Tibial nerve (tissue), 4 donors: ENCODE measurements at regions not wholly inside any gene's neighbourhood (a gene's known extent, or its start where the extent isn't known, plus 50 kb on each side); places are given as distances from the start of the nearest gene placed in this dataset.

Experiments used
- DNase-seq, 2 donors: peaks; one replicate each; pipeline ENCODE4 v3.0.0-alpha.2; 2019; ENCODE audit warnings: low spot score in 2 of 2
- H3K27ac ChIP-seq, 4 donors: fragments of 200-600 bp; sonication (generic) in 3 of 4; one replicate each; pipeline ENCODE4 v1.5.1; 2017 to 2019; ENCODE audit warnings: mild to moderate bottlenecking in 1 of 4
- H3K27me3 ChIP-seq, 2 donors: fragments of 200-600 bp; sonication (generic) in 1 of 2; one replicate each; pipeline versions ENCODE4 v1.5.1 to v1.6.0; 2017 to 2019
- H3K36me3 ChIP-seq, 3 donors: fragments of 200-600 bp; sonication (generic); one replicate each; pipeline ENCODE4 v1.5.1; 2018 to 2019
- H3K4me1 ChIP-seq, 4 donors: fragments of 200-600 bp; sonication (generic) in 3 of 4; one replicate each; pipeline ENCODE4 v1.5.1; 2017 to 2019
- H3K4me3 ChIP-seq, 4 donors: fragments of 200-600 bp; sonication (generic) in 3 of 4; one replicate each; pipeline ENCODE4 v1.5.1; 2017 to 2019; ENCODE audit warnings: mild to moderate bottlenecking in 1 of 4, moderate library complexity in 1 of 4
- H3K9me3 ChIP-seq, 4 donors: fragments of 200-600 bp; sonication (generic) in 3 of 4; one replicate each; pipeline ENCODE4 v1.5.1; 2017 to 2019
- CTCF ChIP-seq, 5 experiments: fragments of 200-600 bp in 3 of 5; fragments of 450-650 bp in 2 of 5; sonication (generic) in 3 of 5; IDR thresholded peaks; one replicate each; pipeline ENCODE4 v1.5.1; 2016 to 2019; ENCODE audit warnings: antibody characterized with exemption in 5 of 5, mild to moderate bottlenecking in 3 of 5, moderate library complexity in 2 of 5
- EP300 ChIP-seq, 2 donors: sonication (generic); formaldehyde crosslinking; IDR thresholded peaks; one replicate each; pipeline ENCODE4 v1.6.1; 2017; ENCODE audit warnings: antibody characterized with exemption in 2 of 2, mild to moderate bottlenecking in 1 of 2
- POLR2A ChIP-seq, 2 donors: fragments of 450-650 bp; IDR thresholded peaks; one replicate each; pipeline ENCODE4 v1.6.1; 2017; ENCODE audit warnings: antibody characterized with exemption in 2 of 2, mild to moderate bottlenecking in 2 of 2, moderate library complexity in 2 of 2
- WGBS, 2 donors: methylation state at CpG; one replicate each; pipeline ENCODE4 v1.1.5; 2018; 5-methylcytosine and 5-hydroxymethylcytosine counted together

GRCh38 chr9:99383536-99383935, 161.5 kb downstream of the SEC61B start:
- Histone ChIP-seq H3K27ac (no peak overlapping the region), H3K4me3 (no peak overlapping the region), H3K4me1 (peaks cover 0 to 7% (median 0%) of the 10 kb centered on the region in 4 donors), H3K36me3 (no peaks in the 10 kb centered on the region), H3K9me3 (no peaks in the 10 kb centered on the region), H3K27me3 (no peaks in the 10 kb centered on the region)
- DNase-seq, result no peak
- no peak for TF ChIP-seq CTCF (IDR thresholded peaks at IDR 0.05)
- TF ChIP-seq EP300 (IDR thresholded peaks at IDR 0.05), result no peak
- TF ChIP-seq POLR2A (IDR thresholded peaks at IDR 0.05), result no peak
- WGBS, 2 donors, result 42 to 43% methylated on average over 2 of the region's 2 CpGs

GRCh38 chr9:99385215-99385614, 163.1 kb downstream of the SEC61B start:
- no peaks in the 10 kb centered on the region for H3K36me3 ChIP-seq
- TF ChIP-seq EP300 (IDR thresholded peaks at IDR 0.05) (no peak), POLR2A (IDR thresholded peaks at IDR 0.05) (no peak), CTCF (IDR thresholded peaks at IDR 0.05) (no peak)
- 93 to 96% methylated on average over 4 of the region's 4 CpGs for WGBS, 2 donors
- no peak for DNase-seq
- no peaks in the 10 kb centered on the region for H3K4me1 ChIP-seq
- no peaks in the 10 kb centered on the region for H3K27me3 ChIP-seq
- H3K27ac ChIP-seq, result no peak overlapping the region
- no peak overlapping the region for H3K4me3 ChIP-seq
- no peaks in the 10 kb centered on the region for H3K9me3 ChIP-seq

- Histone ChIP-seq H3K27me3 (no peaks in the 10 kb centered on the region), H3K27ac (no peak overlapping the region), H3K9me3 (no peaks in the 10 kb centered on the region), H3K4me1 (no peaks in the 10 kb centered on the region), H3K36me3 (no peaks in the 10 kb centered on the region), H3K4me3 (no peak overlapping the region)
- TF ChIP-seq POLR2A (IDR thresholded peaks at IDR 0.05), result no peak
- TF ChIP-seq CTCF (IDR thresholded peaks at IDR 0.05), result no peak
- WGBS, 2 donors, result 43 to 51% methylated on average over 5 of the region's 5 CpGs
- DNase-seq, result no peak
These were observed 163.8 kb downstream of the SEC61B start for GRCh38 chr9:99385814-99386279.

- no peak for DNase-seq
- H3K27me3 ChIP-seq, result no peaks in the 10 kb centered on the region
- no peak for TF ChIP-seq POLR2A (IDR thresholded peaks at IDR 0.05)
- no peak for TF ChIP-seq EP300 (IDR thresholded peaks at IDR 0.05)
- TF ChIP-seq CTCF (IDR thresholded peaks at IDR 0.05), result no peak
- H3K27ac ChIP-seq, result no peak overlapping the region
- WGBS, 2 donors, result 70 to 71% methylated on average over 2 of the region's 2 CpGs
- no peaks in the 10 kb centered on the region for H3K9me3 ChIP-seq
- no peak overlapping the region for H3K4me3 ChIP-seq
- H3K4me1 ChIP-seq, result no peaks in the 10 kb centered on the region
- H3K36me3 ChIP-seq, result no peaks in the 10 kb centered on the region
These were observed 165.3 kb downstream of the SEC61B start for GRCh38 chr9:99387431-99387830.

GRCh38 chr9:99389087-99390033, 167.3 kb downstream of the SEC61B start:
- Histone ChIP-seq H3K4me1 (no peaks in the 10 kb centered on the region), H3K9me3 (no peaks in the 10 kb centered on the region), H3K4me3 (no peak overlapping the region), H3K36me3 (no peaks in the 10 kb centered on the region), H3K27ac (no peak overlapping the region), H3K27me3 (no peaks in the 10 kb centered on the region)
- WGBS, 2 donors, result 83 to 89% methylated on average over 10 of the region's 10 CpGs
- no peak for TF ChIP-seq EP300 (IDR thresholded peaks at IDR 0.05)
- no peak for TF ChIP-seq POLR2A (IDR thresholded peaks at IDR 0.05)
- no peak for TF ChIP-seq CTCF (IDR thresholded peaks at IDR 0.05)
- no peak for DNase-seq
